HepG2 (cell line): ENCODE measurements at regions not wholly inside any gene's neighbourhood (a gene's known extent, or its start where the extent isn't known, plus 50 kb on each side); places are given as distances from the start of the nearest gene placed in this dataset.

Experiments
- EZH2 ChIP-seq: conservative IDR thresholded peaks from 2 replicates; pipeline ENCODE4 v1.6.1; 2012; ENCODE audit warnings: mild to moderate bottlenecking, low read depth, low read length, moderate library complexity
- RFX5 ChIP-seq: IDR thresholded peaks from 2 replicates; pipeline ENCODE4 v1.6.1; 2011; ENCODE audit warnings: low read depth, low read length, improper control_type of control experiment
- RXRA ChIP-seq: sonication (generic); formaldehyde crosslinking; IDR thresholded peaks from 2 replicates; pipeline ENCODE4 v1.5.1; 2020; ENCODE audit warnings: missing genetic modification reagents
- SNAPC4 ChIP-seq: sonication (generic); formaldehyde crosslinking; IDR thresholded peaks from 2 replicates; pipeline ENCODE4 v1.4.0; 2020; ENCODE audit warnings: mild to moderate bottlenecking, missing genetic modification reagents
- TP53 ChIP-seq: sonication (generic); formaldehyde crosslinking; conservative IDR thresholded peaks from 2 replicates; pipeline ENCODE4 v1.4.0; 2020; ENCODE audit warnings: missing genetic modification reagents
- WIZ ChIP-seq: sonication (generic); formaldehyde crosslinking; IDR thresholded peaks from 2 replicates; pipeline ENCODE4 v1.5.1; 2020; ENCODE audit warnings: mild to moderate bottlenecking, missing genetic modification reagents
- ZFAT ChIP-seq: sonication (generic); formaldehyde crosslinking; conservative IDR thresholded peaks from 2 replicates; pipeline ENCODE4 v1.8.1; 2023; ENCODE audit warnings: missing genetic modification reagents, inconsistent platforms
- ZNF878 ChIP-seq: sonication (generic); formaldehyde crosslinking; IDR thresholded peaks from 2 replicates; pipeline ENCODE4 v1.8.1; 2023; ENCODE audit warnings: mild to moderate bottlenecking, missing genetic modification reagents, moderate library complexity
- TF ChIP-seq, protein P1 (sequence below): sonication (generic); formaldehyde crosslinking; IDR thresholded peaks from 2 replicates; pipeline ENCODE4 v1.5.0; 2020; ENCODE audit warnings: mild to moderate bottlenecking, missing genetic modification reagents, moderate library complexity

GRCh38 chr2:239621611-239622010 lies 220.8 kb upstream of the HDAC4 start:
- TF ChIP-seq, protein P1, sequence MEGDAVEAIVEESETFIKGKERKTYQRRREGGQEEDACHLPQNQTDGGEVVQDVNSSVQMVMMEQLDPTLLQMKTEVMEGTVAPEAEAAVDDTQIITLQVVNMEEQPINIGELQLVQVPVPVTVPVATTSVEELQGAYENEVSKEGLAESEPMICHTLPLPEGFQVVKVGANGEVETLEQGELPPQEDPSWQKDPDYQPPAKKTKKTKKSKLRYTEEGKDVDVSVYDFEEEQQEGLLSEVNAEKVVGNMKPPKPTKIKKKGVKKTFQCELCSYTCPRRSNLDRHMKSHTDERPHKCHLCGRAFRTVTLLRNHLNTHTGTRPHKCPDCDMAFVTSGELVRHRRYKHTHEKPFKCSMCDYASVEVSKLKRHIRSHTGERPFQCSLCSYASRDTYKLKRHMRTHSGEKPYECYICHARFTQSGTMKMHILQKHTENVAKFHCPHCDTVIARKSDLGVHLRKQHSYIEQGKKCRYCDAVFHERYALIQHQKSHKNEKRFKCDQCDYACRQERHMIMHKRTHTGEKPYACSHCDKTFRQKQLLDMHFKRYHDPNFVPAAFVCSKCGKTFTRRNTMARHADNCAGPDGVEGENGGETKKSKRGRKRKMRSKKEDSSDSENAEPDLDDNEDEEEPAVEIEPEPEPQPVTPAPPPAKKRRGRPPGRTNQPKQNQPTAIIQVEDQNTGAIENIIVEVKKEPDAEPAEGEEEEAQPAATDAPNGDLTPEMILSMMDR (CRISPR knock-in tag), result no peak
- TF ChIP-seq RFX5 (no peak), SNAPC4 (CRISPR knock-in tag) (no peak), ZNF878 (no peak), WIZ (CRISPR knock-in tag) (no peak), RXRA (no peak), ZFAT (CRISPR knock-in tag) (no peak), EZH2 (no peak), TP53 (no peak)
